Coronary artery (tissue), 2 donors: ENCODE measurements at regions not wholly inside any gene's neighbourhood (a gene's known extent, or its start where the extent isn't known, plus 50 kb on each side); places are given as distances from the start of the nearest gene placed in this dataset.

Experiments used
- DNase-seq: peaks from one replicate; pipeline ENCODE4 v3.0.0-alpha.2; 2017; ENCODE audit warnings: low spot score
- H3K27ac ChIP-seq, 2 donors: fragments of 200-600 bp; sonication (generic); one replicate each; pipeline ENCODE4 v1.5.1; 2016 to 2019
- H3K4me3 ChIP-seq: fragments of 200-600 bp; sonication (generic); 2 replicates; pipeline ENCODE4 v1.5.1; 2016; ENCODE audit warnings: mild to moderate bottlenecking, moderate library complexity
- TF ChIP-seq, protein P1 (sequence below): fragments of 200-600 bp; sonication (generic); IDR thresholded peaks from one replicate; pipeline ENCODE4 v1.5.1; 2019; ENCODE audit warnings: antibody characterized with exemption

DNA sequence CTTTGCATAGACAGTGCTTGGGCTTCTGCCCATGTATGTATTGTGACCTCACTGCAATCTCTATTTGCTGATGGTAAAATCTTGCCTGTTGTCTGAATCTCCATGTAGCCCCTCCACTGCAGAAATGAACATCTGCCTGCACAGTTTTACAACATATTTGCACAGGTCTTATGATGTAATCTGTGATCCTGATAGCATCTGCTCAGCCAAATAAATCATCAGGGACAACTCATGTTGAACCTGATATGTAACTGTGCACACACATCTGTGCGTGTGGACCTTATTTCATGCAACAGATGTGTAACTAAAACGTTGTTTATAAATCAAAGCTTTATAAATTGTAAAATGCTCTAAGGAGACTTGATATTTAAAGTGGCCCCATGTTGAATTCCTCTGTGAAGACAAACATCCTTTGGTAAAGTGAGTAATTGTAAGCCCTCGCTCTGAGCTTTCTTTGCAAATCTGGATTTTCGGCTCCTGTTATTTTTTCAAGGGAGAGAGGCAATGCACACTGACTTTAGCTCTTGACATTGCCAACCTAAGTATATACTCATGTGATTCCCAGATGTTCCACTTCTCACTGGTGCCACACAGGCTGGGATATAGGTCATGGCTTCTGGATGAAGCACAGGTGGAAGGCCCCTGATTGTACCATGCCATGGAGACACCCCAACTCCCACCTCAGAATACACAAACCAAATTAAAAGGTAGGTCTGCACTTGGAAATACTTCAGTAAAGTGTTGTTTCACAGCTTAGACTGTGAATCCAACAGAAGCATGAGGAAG is 371.3 kb downstream of the GRIN2B start:
- Histone ChIP-seq H3K27ac (no peak overlapping the region), H3K4me3 (no peak overlapping the region)
- TF ChIP-seq, protein P1, sequence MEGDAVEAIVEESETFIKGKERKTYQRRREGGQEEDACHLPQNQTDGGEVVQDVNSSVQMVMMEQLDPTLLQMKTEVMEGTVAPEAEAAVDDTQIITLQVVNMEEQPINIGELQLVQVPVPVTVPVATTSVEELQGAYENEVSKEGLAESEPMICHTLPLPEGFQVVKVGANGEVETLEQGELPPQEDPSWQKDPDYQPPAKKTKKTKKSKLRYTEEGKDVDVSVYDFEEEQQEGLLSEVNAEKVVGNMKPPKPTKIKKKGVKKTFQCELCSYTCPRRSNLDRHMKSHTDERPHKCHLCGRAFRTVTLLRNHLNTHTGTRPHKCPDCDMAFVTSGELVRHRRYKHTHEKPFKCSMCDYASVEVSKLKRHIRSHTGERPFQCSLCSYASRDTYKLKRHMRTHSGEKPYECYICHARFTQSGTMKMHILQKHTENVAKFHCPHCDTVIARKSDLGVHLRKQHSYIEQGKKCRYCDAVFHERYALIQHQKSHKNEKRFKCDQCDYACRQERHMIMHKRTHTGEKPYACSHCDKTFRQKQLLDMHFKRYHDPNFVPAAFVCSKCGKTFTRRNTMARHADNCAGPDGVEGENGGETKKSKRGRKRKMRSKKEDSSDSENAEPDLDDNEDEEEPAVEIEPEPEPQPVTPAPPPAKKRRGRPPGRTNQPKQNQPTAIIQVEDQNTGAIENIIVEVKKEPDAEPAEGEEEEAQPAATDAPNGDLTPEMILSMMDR = no peak
- DNase-seq = no peak

DNA sequence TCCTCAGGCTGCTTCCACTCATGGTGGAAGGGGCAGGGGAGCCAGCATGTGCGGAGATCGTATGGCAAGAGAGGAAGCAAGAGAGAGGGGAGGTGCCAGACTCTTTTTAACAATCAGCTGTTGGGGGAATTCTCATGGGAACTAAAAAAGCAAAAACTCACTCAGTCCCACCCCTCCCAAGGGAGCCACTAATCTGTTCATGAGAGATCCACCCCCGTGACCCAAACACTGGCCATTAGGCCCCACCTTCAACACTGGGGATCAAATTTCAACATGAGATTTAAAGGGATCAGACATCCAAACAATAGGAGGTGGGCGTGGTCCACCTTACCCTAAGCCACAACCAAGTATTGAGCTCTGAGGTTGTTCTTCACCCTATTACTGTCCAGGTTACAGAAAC is 375.1 kb downstream of the GRIN2B start:
- Histone ChIP-seq H3K4me3 (no peak overlapping the region), H3K27ac (no peak overlapping the region)
- DNase-seq = no peak
- TF ChIP-seq, protein P1 = no peak

DNA sequence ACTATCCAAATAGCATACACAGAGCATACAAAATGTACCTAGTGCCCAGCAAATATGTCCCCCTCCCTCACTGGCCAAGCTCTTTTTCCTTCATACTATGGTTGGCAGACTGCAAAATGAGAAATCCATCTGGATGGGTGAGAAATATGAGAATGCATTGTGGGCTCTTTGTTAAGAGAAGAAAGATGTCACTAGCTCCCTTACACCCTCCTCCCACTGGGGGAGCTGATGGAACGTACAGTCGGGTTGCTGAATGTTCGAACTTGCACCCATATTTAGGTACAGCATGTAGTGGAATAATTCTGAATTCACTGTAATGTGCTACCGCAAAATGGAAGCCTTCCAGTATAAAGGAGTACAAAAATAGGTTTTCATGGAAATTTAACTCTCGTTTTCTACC is 377.4 kb downstream of the GRIN2B start:
- no peak for DNase-seq
- H3K4me3 ChIP-seq = no peak overlapping the region
- TF ChIP-seq, protein P1 = no peak
- no peak overlapping the region for H3K27ac ChIP-seq

DNA sequence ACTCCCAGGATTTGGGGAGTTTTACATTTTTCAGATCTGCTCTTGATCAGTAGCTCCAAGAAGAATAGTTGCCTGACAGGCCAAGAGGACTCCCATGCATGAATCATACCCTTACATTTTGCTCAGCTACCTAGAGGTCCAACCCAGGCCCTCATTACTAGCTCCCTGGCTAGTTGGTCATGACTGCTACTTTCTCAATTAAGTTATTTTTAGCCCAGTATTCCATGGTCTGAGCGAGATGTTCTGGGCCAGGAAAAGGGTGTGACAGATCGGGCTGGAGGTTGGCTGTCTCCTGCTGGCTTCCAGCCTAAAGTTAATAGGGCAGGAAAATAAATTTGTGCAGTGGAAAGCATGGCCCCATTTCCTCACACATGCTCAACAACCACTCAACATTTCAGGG is 379.2 kb downstream of the GRIN2B start:
- DNase-seq = no peak
- no peak overlapping the region for H3K27ac ChIP-seq
- TF ChIP-seq, protein P1 = no peak
- no peak overlapping the region for H3K4me3 ChIP-seq

DNA sequence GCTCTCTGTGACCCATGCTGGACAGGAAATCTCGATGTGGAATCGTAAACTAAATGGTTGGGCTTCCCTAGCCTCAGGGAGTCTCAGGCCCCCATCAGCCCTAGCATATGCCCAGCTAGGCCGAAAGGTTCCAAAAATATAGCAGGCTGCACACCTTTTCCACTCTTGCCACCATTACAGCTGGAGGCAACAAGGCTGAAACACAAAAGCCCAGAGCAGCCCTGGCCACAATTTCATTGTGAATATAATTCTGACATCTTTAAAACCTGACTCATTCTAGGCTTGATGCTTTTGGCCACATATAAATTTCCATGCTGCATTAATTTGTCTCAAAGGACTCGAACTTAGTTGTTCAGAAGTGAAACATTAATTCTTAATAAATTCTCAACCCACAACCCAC is 382.2 kb downstream of the GRIN2B start:
- H3K4me3 ChIP-seq = no peak overlapping the region
- TF ChIP-seq, protein P1 = no peak
- DNase-seq = no peak
- no peak overlapping the region for H3K27ac ChIP-seq

DNA sequence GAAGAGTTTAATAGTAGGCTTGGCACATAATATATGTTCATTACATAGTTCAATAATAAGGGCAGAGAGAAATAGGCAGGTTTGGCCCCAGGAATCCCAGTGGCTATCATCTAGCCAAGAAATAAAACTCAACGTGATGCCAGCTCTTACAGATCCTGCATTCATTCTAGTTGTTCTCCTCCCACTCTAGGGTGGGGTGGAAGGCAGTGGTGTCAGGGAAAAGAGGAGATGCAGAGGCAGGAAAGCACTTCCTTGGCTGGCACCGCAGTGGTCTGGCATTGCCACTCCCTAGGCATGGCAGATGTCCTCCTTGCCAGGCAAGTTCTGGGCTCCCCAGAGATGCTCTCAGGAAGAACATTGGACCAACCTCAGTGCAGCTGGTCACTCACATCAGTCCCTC is 383.6 kb downstream of the GRIN2B start:
- no peak overlapping the region for H3K4me3 ChIP-seq
- TF ChIP-seq, protein P1 = no peak

DNA sequence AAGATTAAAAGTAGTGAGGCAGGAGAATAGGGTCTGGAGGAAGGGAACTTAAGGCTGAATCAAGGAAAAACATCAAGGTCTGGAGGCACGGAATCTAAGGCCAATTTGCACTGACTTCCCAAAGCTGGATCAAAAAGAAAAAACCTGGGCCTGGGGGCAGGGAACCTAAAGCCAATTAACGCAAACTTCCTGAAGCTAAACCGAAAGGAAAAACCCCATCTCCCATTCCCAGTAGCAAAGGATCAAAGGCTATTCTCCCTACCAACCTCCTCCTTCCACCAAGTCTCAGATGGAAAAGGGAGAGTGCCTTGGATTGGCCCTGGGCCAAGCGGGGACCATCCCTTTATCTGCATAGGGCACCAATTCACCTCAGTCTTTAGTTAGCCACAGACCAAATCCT is 384.2 kb downstream of the GRIN2B start:
- DNase-seq = no peak
- H3K27ac ChIP-seq = no peak overlapping the region
- no peak overlapping the region for H3K4me3 ChIP-seq
- TF ChIP-seq, protein P1 = no peak

More for the DNA sequence above, 383.6 kb downstream of the GRIN2B start:
- H3K27ac ChIP-seq = no peak overlapping the region
- no peak for DNase-seq
